Endothelial cell of umbilical vein (primary cell): ENCODE measurements at regions not wholly inside any gene's neighbourhood (a gene's known extent, or its start where the extent isn't known, plus 50 kb on each side); places are given as distances from the start of the nearest gene placed in this dataset.
"Not testable (repeated sequence)": the region's sequence is repeated elsewhere in the genome, so short reads cannot be mapped to it uniquely, and the experiment has no call there.

Experiments
- BruUV-seq: library from RNA; stranded (reverse); fragments of 400-500 nt; replicated peaks from 2 replicates; lab custom pipeline; 2021; lab: Mats Ljungman, UMichigan
- CTCF ChIA-PET: fragments of 300-600, 350-600 bp; sonication (Branson Sonifier 250); formaldehyde crosslinking; loops from one replicate; lab custom pipeline; 2021; ENCODE audit warnings: antibody characterized with exemption, inconsistent platforms; lab: Charles Lee
- POLR2A ChIA-PET: fragments of 300-600, 350-600 bp; sonication (Branson Sonifier 250); formaldehyde crosslinking; loops from one replicate; lab custom pipeline; 2021; ENCODE audit warnings: antibody characterized with exemption, inconsistent platforms; lab: Charles Lee
- DNase-seq: peaks from one replicate; pipeline ENCODE4 v3.0.0-alpha.2; 2011; ENCODE audit warnings: low read depth, low spot score
- FAIRE-seq: peaks from 2 replicates; lab custom pipeline; 2011; peaks lifted over from hg19 to GRCh38; lab: Jason Lieb, UNC
- H2AFZ ChIP-seq: 2 replicates; pipeline ENCODE4 v1.6.0; 2012; ENCODE audit warnings: low read depth, low read length, control low read depth, inconsistent platforms
- H3K27ac ChIP-seq: 2 replicates; pipeline ENCODE4 v1.5.1; 2011; ENCODE audit warnings: low read depth, mild to moderate bottlenecking, control low read depth, low read length, moderate library complexity; ENCODE audit not compliant: insufficient read depth
- H3K27me3 ChIP-seq, 2 experiments: 2 replicates each; pipeline versions ENCODE4 v1.6.0 to v1.6.1; 2011; ENCODE audit warnings: low read length in 2 of 2, mixed read lengths in 1 of 2; ENCODE audit not compliant: control insufficient read depth in 2 of 2, insufficient read depth in 2 of 2
- H3K36me3 ChIP-seq, 2 experiments: 2 replicates in 1 of 2; 3 replicates in 1 of 2; pipeline ENCODE4 v1.5.1; 2011; ENCODE audit warnings: low read length in 2 of 2, mild to moderate bottlenecking in 1 of 2, moderate library complexity in 1 of 2; ENCODE audit not compliant: control insufficient read depth in 2 of 2, insufficient read depth in 2 of 2; ENCODE audit errors: extremely low read depth in 1 of 2
- H3K4me1 ChIP-seq: 3 replicates; pipeline ENCODE4 v1.5.1; 2011; ENCODE audit warnings: mild to moderate bottlenecking, low read length; ENCODE audit not compliant: control insufficient read depth, insufficient read depth; ENCODE audit errors: extremely low read depth
- H3K4me2 ChIP-seq: 2 replicates; pipeline ENCODE4 v1.6.1; 2011; ENCODE audit warnings: low read length, control low read depth, mixed read lengths; ENCODE audit not compliant: insufficient read depth
- H3K4me3 ChIP-seq, 3 experiments: fragments of 200-600 bp in 1 of 3; sonication (generic), shearing (Covaris generic) in 1 of 3; replicated peaks in 1 of 3; 2 replicates each; pipeline ENCODE4 v1.5.1; 2011 to 2016; ENCODE audit warnings: control low read depth in 3 of 3, low read length in 3 of 3, mild to moderate bottlenecking in 2 of 3, inconsistent platforms in 1 of 3, low read depth in 1 of 3, moderate library complexity in 1 of 3; ENCODE audit not compliant: insufficient read depth in 1 of 3
- H3K79me2 ChIP-seq: 2 replicates; pipeline ENCODE4 v1.6.0; 2012; ENCODE audit warnings: low read length, inconsistent platforms; ENCODE audit not compliant: control insufficient read depth, insufficient read depth
- H3K9ac ChIP-seq: replicated peaks from 2 replicates; pipeline ENCODE3; 2011; ENCODE audit warnings: low read length, control low read depth; ENCODE audit not compliant: insufficient read depth; ENCODE audit errors: extremely low read depth
- H3K9me1 ChIP-seq: replicated peaks from 3 replicates; pipeline ENCODE4 v1.6.0; 2011; ENCODE audit warnings: mild to moderate bottlenecking, low read length; ENCODE audit not compliant: control insufficient read depth, insufficient read depth; ENCODE audit errors: extremely low read depth
- H3K9me3 ChIP-seq: replicated peaks from 2 replicates; pipeline ENCODE4 v1.5.1; 2012; ENCODE audit warnings: low read length, inconsistent platforms; ENCODE audit not compliant: control insufficient read depth, insufficient read depth
- H4K20me1 ChIP-seq: replicated peaks from 2 replicates; pipeline ENCODE3; 2011; ENCODE audit warnings: mild to moderate bottlenecking, low read length; ENCODE audit not compliant: control insufficient read depth, insufficient read depth; ENCODE audit errors: extremely low read depth
- POLR2AphosphoS5 ChIP-seq: IDR thresholded peaks from 2 replicates; pipeline ENCODE4 v1.6.1; 2012; ENCODE audit warnings: low read depth, mild to moderate bottlenecking, control low read depth, low read length, moderate library complexity; ENCODE audit not compliant: insufficient read depth
- dilution Hi-C: fragments of 300-500 bp; cut with MboI; formaldehyde crosslinking; loops from one replicate; pipeline ENCODE4 v1.15.0; 2019; ENCODE audit warnings: low sequenced_read_pairs; ENCODE audit not compliant: extremely low pct_ligation_motif_present
- intact Hi-C: fragments of 100-400 bp; cut with micrococcal nuclease; formaldehyde crosslinking; loops from one replicate; pipeline ENCODE4 v1.10.0; 2022
- TF ChIP-seq, protein P1 (sequence below), 2 donors: IDR thresholded peaks; 1 replicate in 1 of 2; 2 replicates in 1 of 2; pipeline ENCODE4 v1.5.1; 2011; ENCODE audit warnings: low read length in 2 of 2, mild to moderate bottlenecking in 2 of 2, moderate library complexity in 2 of 2, control low read depth in 1 of 2, inconsistent platforms in 1 of 2, low read depth in 1 of 2; ENCODE audit not compliant: insufficient read depth in 1 of 2; ENCODE audit errors: extremely low read depth in 1 of 2

DNA sequence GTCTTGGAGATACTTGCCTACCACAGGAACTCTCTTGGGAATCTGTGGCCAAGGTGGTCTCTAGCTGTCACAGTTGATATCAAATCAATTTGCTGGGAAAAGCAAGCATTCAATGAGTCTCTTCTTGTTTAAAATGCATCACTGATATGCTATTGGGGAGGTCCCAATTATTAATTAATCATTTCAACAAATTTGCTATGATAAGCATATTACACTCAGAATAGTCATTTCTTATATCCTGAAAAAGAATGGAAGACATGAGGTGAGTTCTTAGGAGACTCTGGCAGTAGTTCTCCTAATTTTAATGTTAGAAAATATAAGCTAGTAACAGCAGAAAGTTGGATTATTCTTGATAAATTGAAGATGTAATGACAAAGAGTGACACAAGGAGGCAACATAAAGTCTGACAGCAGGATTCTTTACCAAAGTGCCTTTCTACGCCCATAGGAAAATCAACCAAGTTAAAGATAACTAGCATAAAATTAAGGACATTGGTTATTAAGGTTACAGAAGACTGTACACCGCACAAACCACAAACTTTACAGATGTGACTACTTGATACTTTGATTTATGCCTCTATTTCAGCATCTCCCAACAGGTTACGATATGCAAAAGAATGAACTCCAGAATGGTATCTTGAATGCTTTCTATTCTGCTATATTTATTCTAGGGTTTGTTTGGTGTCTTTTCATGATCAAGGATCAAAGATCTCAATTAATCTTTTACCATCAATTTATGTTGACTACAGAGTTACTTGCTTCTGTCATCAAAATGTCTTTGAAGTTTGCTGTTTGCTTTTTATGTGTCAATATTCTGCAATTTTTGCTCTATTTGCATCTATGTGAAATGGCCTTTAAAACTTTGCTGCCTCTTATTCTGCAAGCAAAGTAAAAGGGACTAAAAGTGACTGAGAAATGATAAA, 349.6 kb upstream of the CLEC14A start:
- BruUV-seq, result no TSS peak
- Histone ChIP-seq H3K9me1 (no peaks in the 10 kb centered on the region), H3K27me3 (no peaks in the 10 kb centered on the region), H3K4me3 (no peak overlapping the region), H3K27ac (no peak overlapping the region), H3K4me2 (no peak overlapping the region), H3K9ac (no peak overlapping the region), H2AFZ (no peak overlapping the region), H3K79me2 (no peaks in the 10 kb centered on the region), H3K36me3 (no peaks in the 10 kb centered on the region), H3K9me3 (no peaks in the 10 kb centered on the region), H3K4me1 (no peaks in the 10 kb centered on the region), H4K20me1 (no peaks in the 10 kb centered on the region)
- no peak for TF ChIP-seq POLR2AphosphoS5
- TF ChIP-seq, protein P1, sequence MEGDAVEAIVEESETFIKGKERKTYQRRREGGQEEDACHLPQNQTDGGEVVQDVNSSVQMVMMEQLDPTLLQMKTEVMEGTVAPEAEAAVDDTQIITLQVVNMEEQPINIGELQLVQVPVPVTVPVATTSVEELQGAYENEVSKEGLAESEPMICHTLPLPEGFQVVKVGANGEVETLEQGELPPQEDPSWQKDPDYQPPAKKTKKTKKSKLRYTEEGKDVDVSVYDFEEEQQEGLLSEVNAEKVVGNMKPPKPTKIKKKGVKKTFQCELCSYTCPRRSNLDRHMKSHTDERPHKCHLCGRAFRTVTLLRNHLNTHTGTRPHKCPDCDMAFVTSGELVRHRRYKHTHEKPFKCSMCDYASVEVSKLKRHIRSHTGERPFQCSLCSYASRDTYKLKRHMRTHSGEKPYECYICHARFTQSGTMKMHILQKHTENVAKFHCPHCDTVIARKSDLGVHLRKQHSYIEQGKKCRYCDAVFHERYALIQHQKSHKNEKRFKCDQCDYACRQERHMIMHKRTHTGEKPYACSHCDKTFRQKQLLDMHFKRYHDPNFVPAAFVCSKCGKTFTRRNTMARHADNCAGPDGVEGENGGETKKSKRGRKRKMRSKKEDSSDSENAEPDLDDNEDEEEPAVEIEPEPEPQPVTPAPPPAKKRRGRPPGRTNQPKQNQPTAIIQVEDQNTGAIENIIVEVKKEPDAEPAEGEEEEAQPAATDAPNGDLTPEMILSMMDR (IDR thresholded peaks at IDR 0.05; ENCODE audit: extremely low read depth in 1 of 2, insufficient read depth in 1 of 2, low read depth in 1 of 2, low read length in 2 of 2), result peak; percentile 7 to 22
- FAIRE-seq (no peak), DNase-seq (peak; percentile 32)
- dilution Hi-C loops (no loop called here), intact Hi-C loops (loop anchor here (1.0 to 10.0 kb wide), 3 partner anchors 201 to 410 kb away; no protein-coding TSS in a partner anchor)
- ChIA-PET CTCF (interaction anchor here (0.6 to 3.5 kb wide), 27 partner anchors 9 to 731 kb away, joined by 3 to 47 read pairs (median 4); partner anchors contain the start of genes CLEC14A and SSTR1), POLR2A (no interaction called here)

DNA sequence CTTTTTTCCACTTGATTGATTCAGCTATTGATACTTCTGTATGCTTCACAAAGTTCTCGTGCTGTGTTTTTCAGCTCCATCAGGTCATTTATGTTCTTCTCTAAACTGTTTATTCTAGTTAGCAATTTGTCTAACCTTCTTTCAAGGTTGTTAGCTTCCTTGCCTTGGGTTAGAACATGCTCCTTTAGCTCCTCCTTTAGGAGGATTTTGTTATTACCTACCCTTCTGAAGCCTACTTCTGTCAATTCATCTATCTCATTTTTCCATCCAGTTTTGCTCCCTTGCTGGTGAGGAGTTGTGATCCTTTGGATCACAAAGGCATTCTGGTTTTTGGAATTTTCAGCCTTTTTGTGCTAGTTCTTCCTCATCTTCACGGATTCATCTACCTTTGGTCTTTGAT, 344.7 kb upstream of the CLEC14A start:
- CTCF ChIA-PET, result interaction anchor here (0.6 to 3.8 kb wide), 29 partner anchors 10 to 697 kb away, joined by 3 to 120 read pairs (median 4); partner anchors contain the start of genes CLEC14A and SSTR1

More for the DNA sequence above, 344.7 kb upstream of the CLEC14A start:
- H3K9me1 ChIP-seq, H3K9ac ChIP-seq, H2AFZ ChIP-seq, H3K4me1 ChIP-seq, BruUV-seq, H3K27ac ChIP-seq, H3K4me2 ChIP-seq, H3K9me3 ChIP-seq, H3K36me3 ChIP-seq, H3K4me3 ChIP-seq, FAIRE-seq, H3K27me3 ChIP-seq, dilution Hi-C loops, H3K79me2 ChIP-seq, H4K20me1 ChIP-seq: not testable (repeated sequence)
- intact Hi-C loops, result loop anchor here (1.0 to 10.0 kb wide), 8 partner anchors 196 to 697 kb away; partner anchors contain the start of gene CLEC14A
- TF ChIP-seq, protein P1 (IDR thresholded peaks at IDR 0.05; ENCODE audit: extremely low read depth in 1 of 2, insufficient read depth in 1 of 2, low read depth in 1 of 2, low read length in 2 of 2), result peak; percentile 15 to 26
- POLR2A ChIA-PET, result interaction anchor here (0.8 to 1.6 kb wide), 2 partner anchors 344 to 348 kb away, joined by 5 to 9 read pairs; partner anchors contain the start of gene CLEC14A
- peak; percentile 66 for DNase-seq
